Retinal pigment epithelial cell (primary cell): ENCODE measurements at regions not wholly inside any gene's neighbourhood (a gene's known extent, or its start where the extent isn't known, plus 50 kb on each side); places are given as distances from the start of the nearest gene placed in this dataset.
A peak's percentile ranks its signal among the peaks of the same experiment; 100 is the strongest.

Experiments
- DNase-seq: peaks from one replicate; pipeline ENCODE4 v3.0.0-alpha.2; 2010; ENCODE audit warnings: low read depth
- H3K4me3 ChIP-seq: 2 replicates; pipeline ENCODE4 v1.5.1; 2011; ENCODE audit warnings: mild to moderate bottlenecking, low read length, control low read depth, moderate library complexity
- CTCF ChIP-seq: conservative IDR thresholded peaks from 2 replicates; pipeline ENCODE4 v1.5.1; 2011; ENCODE audit warnings: low read depth, low read length, control low read depth, inconsistent platforms

GRCh38 chr7:28882869-28883470 is 75.2 kb downstream of the TRIL start:
- H3K4me3 ChIP-seq = no peak overlapping the region
- DNase-seq = no peak
- no peak for TF ChIP-seq CTCF

GRCh38 chr7:28879105-28879504 is 79.0 kb downstream of the TRIL start:
- peak; percentile 21 for TF ChIP-seq CTCF
- H3K4me3 ChIP-seq = no peak overlapping the region
- no peak for DNase-seq

- DNase-seq = no peak
- TF ChIP-seq CTCF = no peak
These were observed 79.6 kb downstream of the TRIL start for GRCh38 chr7:28878481-28878880.

More at GRCh38 chr7:28878481-28878880, 79.6 kb downstream of the TRIL start:
- no peak overlapping the region for H3K4me3 ChIP-seq
